ENCODE measurements at regions not wholly inside any gene's neighbourhood (a gene's known extent, or its start where the extent isn't known, plus 50 kb on each side); places are given as distances from the start of the nearest gene placed in this dataset.

DNA sequence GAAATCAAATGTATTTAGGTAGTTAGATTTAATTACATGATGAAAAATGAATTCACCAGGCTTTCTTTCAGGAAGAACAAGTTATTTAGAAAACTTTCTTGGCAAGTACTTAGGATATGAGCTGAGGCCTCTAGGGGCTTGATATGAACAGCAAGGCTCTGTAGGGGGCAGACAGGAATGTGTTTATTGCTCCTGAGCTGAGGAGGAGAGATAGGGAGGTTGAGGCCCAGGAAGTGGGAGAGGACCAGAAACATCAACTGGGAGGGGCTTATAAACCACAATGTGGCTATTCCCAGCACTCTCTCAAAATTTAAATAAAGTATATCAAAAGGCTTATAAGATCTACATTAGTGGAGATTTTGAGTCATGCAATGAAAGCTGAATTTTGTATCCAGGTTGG is 154.0 kb upstream of the MAF start:
- TF ChIP-seq SUZ12 (IDR thresholded peaks at IDR 0.05) (no peak), PKNOX1 (IDR thresholded peaks at IDR 0.05) (no peak), BHLHE40 (IDR thresholded peaks at IDR 0.05; ENCODE audit: borderline replicate concordance) (no peak), ZNF384 (IDR thresholded peaks at IDR 0.05) (no peak), LEF1 (IDR thresholded peaks at IDR 0.05; ENCODE audit: borderline replicate concordance) (no peak), TARDBP (IDR thresholded peaks at IDR 0.05) (no peak), CTBP1 (IDR thresholded peaks at IDR 0.05; ENCODE audit: borderline replicate concordance) (no peak), SP1 (IDR thresholded peaks at IDR 0.05) (no peak), HDGF (IDR thresholded peaks at IDR 0.05; ENCODE audit: borderline replicate concordance) (no peak), NFRKB (IDR thresholded peaks at IDR 0.05) (no peak)
